Epithelial cell of esophagus (primary cell): ENCODE measurements at regions not wholly inside any gene's neighbourhood (a gene's known extent, or its start where the extent isn't known, plus 50 kb on each side); places are given as distances from the start of the nearest gene placed in this dataset.

Experiments used
- DNase-seq: peaks from one replicate; pipeline ENCODE4 v3.0.0; 2010; ENCODE audit warnings: low read depth
- H3K4me3 ChIP-seq: 2 replicates; pipeline ENCODE4 v1.5.1; 2011; ENCODE audit warnings: mild to moderate bottlenecking, low read length, control low read depth
- TF ChIP-seq, protein P1 (sequence below): IDR thresholded peaks from 2 replicates; pipeline ENCODE4 v1.5.1; 2011; ENCODE audit warnings: low read depth, mild to moderate bottlenecking, low read length, control low read depth, inconsistent platforms; ENCODE audit not compliant: insufficient read depth; ENCODE audit errors: missing control alignments

GRCh38 chr13:99126821-99127220 lies 73.8 kb upstream of the UBAC2 start:
- H3K4me3 ChIP-seq = no peak overlapping the region
- no peak for DNase-seq
- TF ChIP-seq, protein P1, sequence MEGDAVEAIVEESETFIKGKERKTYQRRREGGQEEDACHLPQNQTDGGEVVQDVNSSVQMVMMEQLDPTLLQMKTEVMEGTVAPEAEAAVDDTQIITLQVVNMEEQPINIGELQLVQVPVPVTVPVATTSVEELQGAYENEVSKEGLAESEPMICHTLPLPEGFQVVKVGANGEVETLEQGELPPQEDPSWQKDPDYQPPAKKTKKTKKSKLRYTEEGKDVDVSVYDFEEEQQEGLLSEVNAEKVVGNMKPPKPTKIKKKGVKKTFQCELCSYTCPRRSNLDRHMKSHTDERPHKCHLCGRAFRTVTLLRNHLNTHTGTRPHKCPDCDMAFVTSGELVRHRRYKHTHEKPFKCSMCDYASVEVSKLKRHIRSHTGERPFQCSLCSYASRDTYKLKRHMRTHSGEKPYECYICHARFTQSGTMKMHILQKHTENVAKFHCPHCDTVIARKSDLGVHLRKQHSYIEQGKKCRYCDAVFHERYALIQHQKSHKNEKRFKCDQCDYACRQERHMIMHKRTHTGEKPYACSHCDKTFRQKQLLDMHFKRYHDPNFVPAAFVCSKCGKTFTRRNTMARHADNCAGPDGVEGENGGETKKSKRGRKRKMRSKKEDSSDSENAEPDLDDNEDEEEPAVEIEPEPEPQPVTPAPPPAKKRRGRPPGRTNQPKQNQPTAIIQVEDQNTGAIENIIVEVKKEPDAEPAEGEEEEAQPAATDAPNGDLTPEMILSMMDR = no peak

- H3K4me3 ChIP-seq = no peak overlapping the region
- no peak for DNase-seq
- TF ChIP-seq, protein P1 = no peak
Measured at GRCh38 chr13:99129050-99129449, 71.6 kb upstream of the UBAC2 start.

GRCh38 chr13:99129951-99130350 lies 70.7 kb upstream of the UBAC2 start:
- no peak for DNase-seq
- no peak overlapping the region for H3K4me3 ChIP-seq
- TF ChIP-seq, protein P1 = no peak

DNA sequence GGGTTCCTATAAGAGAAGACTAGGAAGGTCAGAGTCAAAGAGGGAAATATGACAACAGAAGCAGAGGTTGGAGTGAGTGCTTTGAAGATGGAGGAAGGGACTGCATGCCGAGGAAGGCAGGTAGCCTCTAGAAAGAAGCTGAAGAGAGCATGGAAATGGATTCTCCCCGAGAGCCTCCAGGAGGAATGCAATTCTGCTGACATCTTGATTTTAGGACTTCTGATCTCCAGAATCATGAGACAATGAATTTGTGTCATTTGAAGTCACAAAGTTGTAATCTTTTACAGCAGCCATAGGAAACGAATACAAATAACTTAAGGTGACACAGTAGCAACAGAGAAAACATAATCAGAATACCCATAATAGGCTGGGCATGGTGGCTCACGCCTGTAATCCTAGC lies 69.2 kb upstream of the UBAC2 start:
- no peak for DNase-seq
- no peak overlapping the region for H3K4me3 ChIP-seq
- TF ChIP-seq, protein P1 = no peak

GRCh38 chr13:99132295-99132835 lies 68.3 kb upstream of the UBAC2 start:
- TF ChIP-seq, protein P1 = no peak
- no peak overlapping the region for H3K4me3 ChIP-seq
- no peak for DNase-seq

- TF ChIP-seq, protein P1 = no peak
- no peak for DNase-seq
- no peak overlapping the region for H3K4me3 ChIP-seq
Measured at GRCh38 chr13:99133230-99133629, 67.4 kb upstream of the UBAC2 start.

DNA sequence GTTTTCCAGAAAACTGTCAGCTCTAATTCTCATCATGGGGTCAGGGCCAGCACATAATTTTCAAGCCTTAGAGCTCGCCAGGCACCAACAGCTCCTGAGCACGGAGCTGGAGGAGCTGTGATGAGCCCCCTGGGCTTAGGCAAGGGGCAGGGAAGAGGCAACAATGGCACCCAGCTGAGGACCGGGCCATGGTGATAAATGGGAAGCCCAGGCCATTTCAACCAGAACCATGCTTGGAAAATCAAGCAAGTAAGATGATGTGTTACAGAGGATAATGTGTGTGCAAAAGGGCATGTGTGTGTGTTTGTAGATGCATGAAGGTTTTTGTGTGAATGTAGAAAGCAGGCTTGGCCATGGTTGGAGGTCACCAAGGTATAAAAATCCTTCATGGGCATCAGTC lies 66.8 kb upstream of the UBAC2 start:
- TF ChIP-seq, protein P1 = no peak
- DNase-seq = no peak
- no peak overlapping the region for H3K4me3 ChIP-seq
